ENCODE measurements at regions not wholly inside any gene's neighbourhood (a gene's known extent, or its start where the extent isn't known, plus 50 kb on each side); places are given as distances from the start of the nearest gene placed in this dataset.

GRCh38 chr7:98785929-98786571, 83.8 kb downstream of the TMEM130 start:
- TF ChIP-seq, protein P1, sequence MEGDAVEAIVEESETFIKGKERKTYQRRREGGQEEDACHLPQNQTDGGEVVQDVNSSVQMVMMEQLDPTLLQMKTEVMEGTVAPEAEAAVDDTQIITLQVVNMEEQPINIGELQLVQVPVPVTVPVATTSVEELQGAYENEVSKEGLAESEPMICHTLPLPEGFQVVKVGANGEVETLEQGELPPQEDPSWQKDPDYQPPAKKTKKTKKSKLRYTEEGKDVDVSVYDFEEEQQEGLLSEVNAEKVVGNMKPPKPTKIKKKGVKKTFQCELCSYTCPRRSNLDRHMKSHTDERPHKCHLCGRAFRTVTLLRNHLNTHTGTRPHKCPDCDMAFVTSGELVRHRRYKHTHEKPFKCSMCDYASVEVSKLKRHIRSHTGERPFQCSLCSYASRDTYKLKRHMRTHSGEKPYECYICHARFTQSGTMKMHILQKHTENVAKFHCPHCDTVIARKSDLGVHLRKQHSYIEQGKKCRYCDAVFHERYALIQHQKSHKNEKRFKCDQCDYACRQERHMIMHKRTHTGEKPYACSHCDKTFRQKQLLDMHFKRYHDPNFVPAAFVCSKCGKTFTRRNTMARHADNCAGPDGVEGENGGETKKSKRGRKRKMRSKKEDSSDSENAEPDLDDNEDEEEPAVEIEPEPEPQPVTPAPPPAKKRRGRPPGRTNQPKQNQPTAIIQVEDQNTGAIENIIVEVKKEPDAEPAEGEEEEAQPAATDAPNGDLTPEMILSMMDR (conservative IDR thresholded peaks at IDR 0.05; ENCODE audit: low read depth in 2 of 2), result no peak
- no peak for TF ChIP-seq CREB1 (CRISPR knock-in tag; IDR thresholded peaks at IDR 0.05; ENCODE audit: low read depth)
- no peak for TF ChIP-seq EZH2phosphoT487 (IDR thresholded peaks at IDR 0.05; ENCODE audit: unreplicated experiment)
